ENCODE measurements at regions not wholly inside any gene's neighbourhood (a gene's known extent, or its start where the extent isn't known, plus 50 kb on each side); places are given as distances from the start of the nearest gene placed in this dataset.

DNA sequence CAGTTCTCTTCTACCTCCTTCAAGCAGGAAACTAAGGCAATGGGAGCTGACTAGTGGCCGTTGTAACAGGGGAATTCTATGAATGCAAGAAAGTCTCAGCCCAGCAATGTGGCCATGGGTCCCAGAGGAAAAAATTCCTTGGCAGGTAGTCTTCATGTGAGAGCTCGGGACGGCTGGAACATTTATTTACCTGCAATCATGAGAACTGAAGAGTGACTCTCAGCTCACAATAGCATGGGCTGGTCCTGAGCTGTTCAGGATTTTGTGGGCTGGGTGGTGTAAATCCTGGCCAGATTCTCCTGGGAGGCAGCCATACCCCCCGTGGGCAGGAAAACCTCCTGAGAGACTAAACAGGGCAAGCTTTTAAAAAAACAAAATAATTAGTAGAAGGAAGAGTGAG is 330.3 kb upstream of the CTNNB1 start:
- peaks cover 22% of the 10 kb centered on the region for H3K4me1 Mint-ChIP-seq
- no peaks in the 10 kb centered on the region for H3K9me3 Mint-ChIP-seq
- H3K36me3 Mint-ChIP-seq (ENCODE audit: low read depth) = no peaks in the 10 kb centered on the region

DNA sequence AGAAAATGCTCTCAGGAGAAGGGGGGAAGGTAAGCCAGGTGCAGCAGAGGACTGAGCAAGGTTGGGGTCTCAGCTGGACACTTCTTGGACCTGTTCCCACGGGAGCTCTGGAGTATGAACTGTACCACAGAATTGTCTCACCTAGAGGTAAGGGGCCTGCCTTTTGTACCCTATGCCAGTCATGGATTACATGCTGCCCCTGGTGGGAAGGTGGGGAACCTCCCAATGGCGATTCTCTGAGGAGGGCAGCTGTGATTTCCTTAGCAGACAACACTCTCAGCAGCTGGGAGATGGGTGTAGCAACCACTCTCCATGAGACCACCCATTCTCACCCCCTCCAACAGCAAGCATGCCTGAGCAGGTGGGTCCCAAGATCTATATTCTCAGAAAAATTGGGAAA is 329.4 kb upstream of the CTNNB1 start:
- TF ChIP-seq, protein P1, sequence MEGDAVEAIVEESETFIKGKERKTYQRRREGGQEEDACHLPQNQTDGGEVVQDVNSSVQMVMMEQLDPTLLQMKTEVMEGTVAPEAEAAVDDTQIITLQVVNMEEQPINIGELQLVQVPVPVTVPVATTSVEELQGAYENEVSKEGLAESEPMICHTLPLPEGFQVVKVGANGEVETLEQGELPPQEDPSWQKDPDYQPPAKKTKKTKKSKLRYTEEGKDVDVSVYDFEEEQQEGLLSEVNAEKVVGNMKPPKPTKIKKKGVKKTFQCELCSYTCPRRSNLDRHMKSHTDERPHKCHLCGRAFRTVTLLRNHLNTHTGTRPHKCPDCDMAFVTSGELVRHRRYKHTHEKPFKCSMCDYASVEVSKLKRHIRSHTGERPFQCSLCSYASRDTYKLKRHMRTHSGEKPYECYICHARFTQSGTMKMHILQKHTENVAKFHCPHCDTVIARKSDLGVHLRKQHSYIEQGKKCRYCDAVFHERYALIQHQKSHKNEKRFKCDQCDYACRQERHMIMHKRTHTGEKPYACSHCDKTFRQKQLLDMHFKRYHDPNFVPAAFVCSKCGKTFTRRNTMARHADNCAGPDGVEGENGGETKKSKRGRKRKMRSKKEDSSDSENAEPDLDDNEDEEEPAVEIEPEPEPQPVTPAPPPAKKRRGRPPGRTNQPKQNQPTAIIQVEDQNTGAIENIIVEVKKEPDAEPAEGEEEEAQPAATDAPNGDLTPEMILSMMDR (conservative IDR thresholded peaks at IDR 0.05) = no peak
- no peaks in the 10 kb centered on the region for H3K36me3 Mint-ChIP-seq (ENCODE audit: low read depth)
- H3K27ac Mint-ChIP-seq (ENCODE audit: unreplicated experiment) = no peak overlapping the region
- no peak for DNase-seq (ENCODE audit: low read depth, low spot score)
- H3K9me3 Mint-ChIP-seq = peaks cover 3% of the 10 kb centered on the region
- H3K4me1 Mint-ChIP-seq = peaks cover 22% of the 10 kb centered on the region
- H3K4me3 Mint-ChIP-seq = no peak overlapping the region
- H3K27me3 Mint-ChIP-seq (ENCODE audit: low read depth) = no peaks in the 10 kb centered on the region

More for the DNA sequence above, 330.3 kb upstream of the CTNNB1 start:
- H3K27me3 Mint-ChIP-seq (ENCODE audit: low read depth) = no peaks in the 10 kb centered on the region
- no peak overlapping the region for H3K27ac Mint-ChIP-seq (ENCODE audit: unreplicated experiment)
- TF ChIP-seq, protein P1 (conservative IDR thresholded peaks at IDR 0.05) = no peak
- no peak overlapping the region for H3K4me3 Mint-ChIP-seq
- DNase-seq (ENCODE audit: low read depth, low spot score) = no peak

DNA sequence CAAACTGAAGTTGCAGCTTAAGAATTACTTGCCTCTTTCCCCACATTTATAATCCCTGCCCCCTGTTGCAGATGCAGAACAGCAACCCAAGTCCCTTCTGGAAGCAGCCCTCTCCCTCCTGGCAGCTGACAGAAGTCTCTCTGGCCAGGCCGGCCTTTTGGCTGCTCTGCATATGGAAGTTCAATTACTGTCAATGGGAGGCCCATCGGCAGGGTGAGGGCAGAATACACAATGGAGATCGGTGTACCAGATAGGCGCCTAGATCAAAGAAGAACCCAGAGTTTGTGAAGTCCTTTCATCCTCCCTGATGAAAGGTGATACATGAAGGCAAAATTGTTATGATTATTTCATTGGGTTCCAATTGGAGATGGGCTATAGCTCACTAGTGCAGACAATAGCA is 327.9 kb upstream of the CTNNB1 start:
- Mint-ChIP-seq H3K4me1 (peaks cover 28% of the 10 kb centered on the region), H3K27ac (ENCODE audit: unreplicated experiment) (no peak overlapping the region)

DNA sequence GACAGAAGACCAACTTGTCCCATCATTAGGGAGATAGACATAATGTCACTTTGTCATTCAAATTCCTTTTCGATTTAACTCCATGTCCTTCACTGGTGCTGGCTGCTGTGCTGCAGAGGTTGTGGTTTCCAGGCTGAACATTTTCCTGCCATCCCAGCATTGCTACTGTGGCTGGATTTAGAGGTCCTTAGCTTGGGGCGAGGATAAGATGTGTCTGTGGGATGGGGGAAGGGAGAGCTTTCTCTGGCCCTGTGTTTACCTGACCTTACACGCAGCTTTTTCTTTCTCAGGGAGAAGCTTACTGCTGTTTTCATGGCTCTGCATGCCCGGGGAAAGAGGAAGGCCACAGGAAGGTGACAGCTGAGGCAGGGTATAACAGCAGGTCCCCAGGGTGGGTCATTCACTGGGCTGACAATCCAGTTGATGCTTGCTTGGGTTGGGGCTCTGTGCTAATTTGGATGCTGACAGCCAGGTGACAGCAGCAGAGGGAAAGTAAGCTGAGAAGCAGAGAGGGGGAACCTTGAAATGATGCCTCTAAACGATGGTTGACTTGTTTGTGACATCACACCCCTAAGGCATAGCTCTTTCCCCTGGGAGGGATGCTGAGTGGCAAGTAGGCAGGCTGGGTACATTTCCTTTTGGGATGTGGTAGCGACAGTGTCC is 326.9 kb upstream of the CTNNB1 start:
- Mint-ChIP-seq H3K36me3 (ENCODE audit: low read depth) (no peaks in the 10 kb centered on the region), H3K9me3 (peaks cover 3% of the 10 kb centered on the region), H3K4me3 (no peak overlapping the region), H3K4me1 (peaks cover 38% of the 10 kb centered on the region), H3K27me3 (ENCODE audit: low read depth) (no peaks in the 10 kb centered on the region), H3K27ac (ENCODE audit: unreplicated experiment) (peak overlapping the region; percentile 36)
- no peak for DNase-seq (ENCODE audit: low read depth, low spot score)
- TF ChIP-seq, protein P1 (conservative IDR thresholded peaks at IDR 0.05) = no peak

More for the DNA sequence above, 327.9 kb upstream of the CTNNB1 start:
- no peak for DNase-seq (ENCODE audit: low read depth, low spot score)
- TF ChIP-seq, protein P1 (conservative IDR thresholded peaks at IDR 0.05) = no peak
- H3K4me3 Mint-ChIP-seq = no peak overlapping the region
- H3K27me3 Mint-ChIP-seq (ENCODE audit: low read depth) = no peaks in the 10 kb centered on the region
- peaks cover 3% of the 10 kb centered on the region for H3K9me3 Mint-ChIP-seq
- H3K36me3 Mint-ChIP-seq (ENCODE audit: low read depth) = no peaks in the 10 kb centered on the region

DNA sequence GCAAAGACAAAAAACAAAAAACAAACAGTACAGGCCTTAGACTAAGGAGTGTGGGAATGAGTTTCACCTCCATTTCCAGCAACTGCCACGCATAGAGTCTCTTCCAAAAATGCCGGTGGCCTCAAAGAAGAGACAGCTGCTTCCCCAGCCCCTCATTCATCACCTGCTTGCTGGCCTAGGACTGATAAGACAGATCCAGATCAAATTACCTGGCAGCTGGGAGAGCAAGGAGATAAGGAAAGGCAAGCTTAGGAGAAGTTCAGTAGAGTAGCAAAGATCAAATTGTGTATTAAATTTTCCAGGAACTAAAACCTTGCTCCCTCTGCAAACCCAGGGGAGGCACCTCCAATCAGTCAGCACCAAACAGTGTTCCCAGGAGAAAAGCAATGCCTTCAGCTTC is 325.8 kb upstream of the CTNNB1 start:
- Mint-ChIP-seq H3K9me3 (peaks cover 3% of the 10 kb centered on the region), H3K4me1 (peaks cover 45% of the 10 kb centered on the region), H3K27me3 (ENCODE audit: low read depth) (no peaks in the 10 kb centered on the region), H3K4me3 (no peak overlapping the region), H3K36me3 (ENCODE audit: low read depth) (no peaks in the 10 kb centered on the region), H3K27ac (ENCODE audit: unreplicated experiment) (no peak overlapping the region)
- TF ChIP-seq, protein P1 (conservative IDR thresholded peaks at IDR 0.05) = no peak
- no peak for DNase-seq (ENCODE audit: low read depth, low spot score)

Data from neural crest cell (in vitro differentiated cells).